Psoas muscle (tissue), 7 donors: ENCODE measurements at regions not wholly inside any gene's neighbourhood (a gene's known extent, or its start where the extent isn't known, plus 50 kb on each side); places are given as distances from the start of the nearest gene placed in this dataset.

ENCODE experiments used
- ATAC-seq, 4 donors: fragments of 200-7000 bp; cut with Tn5 transposase; one replicate each; pipeline ENCODE4 v1.9.1; 2020; ENCODE audit warnings: moderate library complexity in 3 of 4, mild to moderate bottlenecking in 2 of 4
- DNase-seq, 2 donors: peaks; one replicate each; pipeline ENCODE4 v3.0.0-alpha.2; 2020
- H3K27ac ChIP-seq: fragments of 200-600 bp; one replicate; pipeline ENCODE4 v1.8.0; 2022
- H3K27me3 ChIP-seq, 3 donors: fragments of 200-600 bp in 1 of 3; one replicate each; pipeline versions ENCODE4 v1.6.1 to v1.8.0; 2013 to 2022; ENCODE audit warnings: low read length in 2 of 3, mild to moderate bottlenecking in 2 of 3, moderate library complexity in 1 of 3; ENCODE audit not compliant: insufficient read depth in 3 of 3
- H3K36me3 ChIP-seq, 2 donors: fragments of 200-600 bp in 1 of 2; one replicate each; pipeline versions ENCODE4 v1.6.1 to v1.8.0; 2013 to 2022; ENCODE audit warnings: low read depth in 1 of 2, mild to moderate bottlenecking in 1 of 2, moderate library complexity in 1 of 2; ENCODE audit not compliant: insufficient read depth in 1 of 2
- H3K4me1 ChIP-seq: fragments of 200-600 bp; one replicate; pipeline ENCODE4 v1.8.0; 2022
- H3K4me3 ChIP-seq: fragments of 200-600 bp; one replicate; pipeline ENCODE4 v1.8.0; 2022; ENCODE audit warnings: mild to moderate bottlenecking
- H3K9me3 ChIP-seq: fragments of 200-600 bp; one replicate; pipeline ENCODE4 v1.8.0; 2022
- WGBS, 3 donors: extraction: QIAGEN DNeasy Blood & Tissue Kit; methylation state at CpG; one replicate each; pipeline versions ENCODE4 v1.1.6 to v1.1.7; 2013; 5-methylcytosine and 5-hydroxymethylcytosine counted together
- intact Hi-C, 2 donors: fragments of 100-400 bp; cut with DNase I; formaldehyde crosslinking; loops; one replicate each; pipeline versions ENCODE4 v1.11.0 to v1.14.2; 2022
- TF ChIP-seq, protein P1 (sequence below): fragments of 200-600 bp; IDR thresholded peaks from one replicate; pipeline ENCODE4 v1.8.0; 2022; ENCODE audit warnings: antibody characterized with exemption
- donor health status: healthy with polysubstance abuse.
- donor health status: DM: no; HTN: no; CAD: no; lungs with moderate emphysema.
- donor health status: Bipolar disorder and iron deficiency.
- donor health status: healthy.
- donor health status: DM: yes; HTN: yes; CAD: no.
- donor health status: DM: no; HTN: no; CAD: no.
- donor health status: DM: yes; HTN: yes; CAD: no.

DNA sequence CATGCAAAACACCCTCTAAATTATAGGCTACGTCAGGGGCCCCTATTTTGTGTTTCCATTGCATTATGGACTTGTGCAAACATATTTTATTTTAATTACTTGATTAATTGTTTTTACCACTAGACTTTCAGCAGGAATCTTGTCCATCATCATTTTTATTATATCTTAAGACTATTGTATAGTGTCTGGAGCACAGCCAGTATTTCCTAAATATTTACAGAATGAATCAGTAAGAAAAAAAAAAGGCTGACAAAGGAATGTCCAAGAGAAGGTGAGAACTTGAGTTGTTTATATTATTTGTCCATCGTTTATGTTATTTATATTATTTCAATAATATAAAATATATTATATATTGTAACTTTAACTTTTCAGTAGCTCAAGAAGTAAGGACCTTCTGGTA, 664.7 kb downstream of the SLC6A15 start:
- DNase-seq (no peak), ATAC-seq (no peak)
- Histone ChIP-seq H3K9me3 (no peaks in the 10 kb centered on the region), H3K36me3 (no peaks in the 10 kb centered on the region), H3K4me3 (no peak overlapping the region), H3K27ac (no peak overlapping the region), H3K4me1 (no peaks in the 10 kb centered on the region), H3K27me3 (no peaks in the 10 kb centered on the region)
- 81 to 84% (median 82%) methylated on average over 2 of the region's 2 CpGs for WGBS, 3 donors
- TF ChIP-seq, protein P1, sequence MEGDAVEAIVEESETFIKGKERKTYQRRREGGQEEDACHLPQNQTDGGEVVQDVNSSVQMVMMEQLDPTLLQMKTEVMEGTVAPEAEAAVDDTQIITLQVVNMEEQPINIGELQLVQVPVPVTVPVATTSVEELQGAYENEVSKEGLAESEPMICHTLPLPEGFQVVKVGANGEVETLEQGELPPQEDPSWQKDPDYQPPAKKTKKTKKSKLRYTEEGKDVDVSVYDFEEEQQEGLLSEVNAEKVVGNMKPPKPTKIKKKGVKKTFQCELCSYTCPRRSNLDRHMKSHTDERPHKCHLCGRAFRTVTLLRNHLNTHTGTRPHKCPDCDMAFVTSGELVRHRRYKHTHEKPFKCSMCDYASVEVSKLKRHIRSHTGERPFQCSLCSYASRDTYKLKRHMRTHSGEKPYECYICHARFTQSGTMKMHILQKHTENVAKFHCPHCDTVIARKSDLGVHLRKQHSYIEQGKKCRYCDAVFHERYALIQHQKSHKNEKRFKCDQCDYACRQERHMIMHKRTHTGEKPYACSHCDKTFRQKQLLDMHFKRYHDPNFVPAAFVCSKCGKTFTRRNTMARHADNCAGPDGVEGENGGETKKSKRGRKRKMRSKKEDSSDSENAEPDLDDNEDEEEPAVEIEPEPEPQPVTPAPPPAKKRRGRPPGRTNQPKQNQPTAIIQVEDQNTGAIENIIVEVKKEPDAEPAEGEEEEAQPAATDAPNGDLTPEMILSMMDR, result no peak
- intact Hi-C loops, result no loop called here

DNA sequence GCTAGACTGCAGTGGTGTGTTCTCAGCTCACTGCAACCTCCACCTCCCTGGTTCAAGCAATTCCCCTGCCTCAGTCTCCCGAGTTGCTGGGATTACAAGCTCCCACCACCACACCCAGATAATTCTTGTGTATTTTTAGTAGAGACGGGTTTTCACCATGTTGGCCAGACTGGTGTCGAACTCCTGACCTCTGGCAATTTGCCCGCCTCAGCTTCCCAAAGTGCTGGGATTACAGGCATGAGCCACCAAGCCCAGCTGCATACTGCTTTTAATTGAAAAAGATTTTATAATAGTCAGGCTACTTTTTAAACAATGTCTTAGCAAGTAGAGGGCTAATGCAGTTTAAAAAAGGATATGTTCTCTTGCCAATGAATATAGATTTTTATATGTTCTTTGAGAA, 668.9 kb downstream of the SLC6A15 start:
- DNase-seq (no peak), ATAC-seq (no peak)
- TF ChIP-seq, protein P1, result no peak
- no peaks in the 10 kb centered on the region for H3K4me1 ChIP-seq
- no peak overlapping the region for H3K4me3 ChIP-seq
- H3K27ac ChIP-seq, result no peak overlapping the region
- no peaks in the 10 kb centered on the region for H3K36me3 ChIP-seq
- intact Hi-C loops, result no loop called here
- H3K27me3 ChIP-seq, result no peaks in the 10 kb centered on the region
- 31 to 39% (median 36%) methylated on average over 4 of the region's 4 CpGs for WGBS, 3 donors
- no peaks in the 10 kb centered on the region for H3K9me3 ChIP-seq

DNA sequence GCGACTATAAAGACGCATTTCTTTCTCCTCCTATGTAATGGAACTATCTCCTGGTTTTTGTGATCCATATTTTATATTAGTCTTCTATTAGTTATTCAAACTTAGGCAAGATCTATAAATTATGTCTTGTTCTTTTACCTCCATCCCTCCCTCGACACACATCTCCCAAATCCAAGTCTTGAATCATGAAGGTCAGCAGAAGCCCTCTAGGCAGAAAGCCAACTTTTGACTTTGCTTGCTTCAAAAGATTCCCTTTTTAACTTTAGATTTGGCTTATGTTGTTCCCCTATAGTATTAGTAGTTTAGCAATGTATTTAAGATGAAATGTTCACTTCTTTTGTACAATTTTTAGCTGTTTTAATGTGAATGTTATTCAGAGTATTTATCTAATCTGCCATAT, 689.8 kb downstream of the SLC6A15 start:
- TF ChIP-seq, protein P1, result no peak
- no peak for ATAC-seq
- Histone ChIP-seq H3K4me1 (no peaks in the 10 kb centered on the region), H3K36me3 (no peaks in the 10 kb centered on the region), H3K27me3 (no peaks in the 10 kb centered on the region), H3K9me3 (no peaks in the 10 kb centered on the region), H3K4me3 (no peak overlapping the region), H3K27ac (no peak overlapping the region)
- WGBS, 3 donors, result 70 to 77% (median 76%) methylated on average over 3 of the region's 3 CpGs
- no peak for DNase-seq
- intact Hi-C loops, result no loop called here

DNA sequence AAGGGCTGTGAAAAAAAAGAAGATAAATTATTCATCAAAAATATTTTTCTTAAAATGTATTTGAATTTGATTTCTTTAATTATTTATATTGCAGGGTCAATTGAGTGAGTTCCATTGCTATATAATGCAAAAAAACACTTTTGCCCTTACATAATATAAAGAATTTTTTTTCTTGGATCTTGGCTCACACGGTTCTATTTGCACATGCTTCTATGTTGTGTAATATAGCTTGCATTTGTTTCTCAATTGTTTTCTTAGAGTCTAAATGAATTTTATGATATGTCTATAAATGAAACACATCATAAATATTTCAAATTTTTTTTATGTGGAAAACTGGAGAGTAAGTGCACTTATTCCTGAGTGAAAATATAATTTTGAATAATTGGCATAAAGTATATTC, 694.2 kb downstream of the SLC6A15 start:
- Histone ChIP-seq H3K27ac (no peak overlapping the region), H3K4me1 (no peaks in the 10 kb centered on the region), H3K9me3 (no peaks in the 10 kb centered on the region), H3K4me3 (no peak overlapping the region), H3K27me3 (no peaks in the 10 kb centered on the region), H3K36me3 (no peaks in the 10 kb centered on the region)
- intact Hi-C loops, result no loop called here
- no peak for ATAC-seq
- WGBS, 3 donors, result 74 to 84% (median 83%) methylated on average over 1 of the region's 1 CpG
- TF ChIP-seq, protein P1, result no peak
- no peak for DNase-seq

DNA sequence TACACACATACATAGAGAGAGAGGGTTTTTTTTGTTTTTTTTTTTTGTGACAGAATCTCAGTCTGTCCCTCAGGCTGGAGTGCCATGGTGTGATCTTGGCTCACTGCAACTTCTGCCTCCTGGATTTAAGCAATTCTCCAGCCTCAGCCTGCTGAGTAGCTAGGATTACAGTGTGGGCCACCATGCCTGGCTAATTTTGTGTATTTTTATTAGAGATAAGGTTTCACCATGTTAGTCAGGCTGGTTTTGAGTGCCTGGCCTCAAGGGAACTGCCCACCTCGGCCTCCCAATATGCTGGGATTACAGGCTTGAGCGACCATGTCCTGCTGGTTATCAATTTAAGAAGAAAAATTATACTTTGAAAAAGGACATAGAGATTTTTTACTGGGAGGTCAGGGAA, 710.6 kb downstream of the SLC6A15 start:
- TF ChIP-seq, protein P1, result no peak
- DNase-seq, result no peak
- Histone ChIP-seq H3K4me3 (no peak overlapping the region), H3K27ac (no peak overlapping the region), H3K27me3 (no peaks in the 10 kb centered on the region), H3K9me3 (no peaks in the 10 kb centered on the region), H3K4me1 (no peaks in the 10 kb centered on the region), H3K36me3 (no peaks in the 10 kb centered on the region)
- ATAC-seq, result no peak
- intact Hi-C loops, result no loop called here
- 18 to 41% (median 27%) methylated on average over 2 of the region's 2 CpGs for WGBS, 3 donors
